Neutrophil (primary cell): ENCODE measurements at regions not wholly inside any gene's neighbourhood (a gene's known extent, or its start where the extent isn't known, plus 50 kb on each side); places are given as distances from the start of the nearest gene placed in this dataset.

Source experiments
- H3K27ac ChIP-seq: fragments of 200-600 bp; sonication (generic); 2 replicates; pipeline ENCODE4 v1.5.1; 2016; ENCODE audit warnings: mild to moderate bottlenecking, moderate library complexity
- H3K27me3 ChIP-seq: fragments of 200-600 bp; sonication (generic); 2 replicates; pipeline ENCODE4 v1.6.0; 2016; ENCODE audit warnings: mild to moderate bottlenecking
- H3K36me3 ChIP-seq: fragments of 200-600 bp; sonication (generic); 2 replicates; pipeline ENCODE4 v1.5.1; 2017
- H3K4me1 ChIP-seq, 2 experiments: fragments of 200-600 bp in 1 of 2; sonication (generic) in 1 of 2; 1 replicate in 1 of 2; 2 replicates in 1 of 2; pipeline versions ENCODE4 v1.5.1 to v1.6.1; 2013 to 2016; ENCODE audit warnings: low read depth in 1 of 2, low read length in 1 of 2, mild to moderate bottlenecking in 1 of 2, moderate library complexity in 1 of 2; ENCODE audit not compliant: control insufficient read depth in 1 of 2, insufficient read depth in 1 of 2
- H3K4me3 ChIP-seq, 2 experiments: fragments of 200-600 bp in 1 of 2; sonication (generic) in 1 of 2; 1 replicate in 1 of 2; 2 replicates in 1 of 2; pipeline ENCODE4 v1.5.1; 2013 to 2016; ENCODE audit warnings: low read depth in 1 of 2, low read length in 1 of 2, mild to moderate bottlenecking in 1 of 2, moderate library complexity in 1 of 2
- H3K9me3 ChIP-seq: fragments of 200-600 bp; sonication (generic); 2 replicates; pipeline ENCODE4 v1.5.1; 2016
- TF ChIP-seq, protein P1 (sequence below): fragments of 200-600 bp; sonication (generic); IDR thresholded peaks from 2 replicates; pipeline ENCODE4 v1.5.1; 2016; ENCODE audit warnings: antibody characterized with exemption

DNA sequence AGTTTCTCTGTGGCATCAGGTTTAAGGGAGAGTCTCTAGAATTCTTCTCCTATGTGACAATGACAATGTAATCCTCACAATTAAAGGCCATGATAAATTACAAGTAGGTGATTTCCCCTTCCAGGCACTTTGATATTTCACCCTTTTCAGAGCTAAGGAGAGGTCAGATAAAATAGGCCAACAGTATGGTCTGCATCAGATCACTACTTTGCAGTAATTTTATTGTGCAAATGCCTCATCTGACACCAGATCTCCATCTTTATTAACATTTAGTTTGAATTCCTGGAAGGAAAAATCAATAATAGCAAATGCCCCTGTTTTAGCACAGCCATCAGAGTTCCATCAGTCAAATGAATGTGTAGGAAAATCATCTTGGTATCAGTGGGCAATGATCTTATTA, 72.8 kb upstream of the RAB27B start:
- TF ChIP-seq, protein P1, sequence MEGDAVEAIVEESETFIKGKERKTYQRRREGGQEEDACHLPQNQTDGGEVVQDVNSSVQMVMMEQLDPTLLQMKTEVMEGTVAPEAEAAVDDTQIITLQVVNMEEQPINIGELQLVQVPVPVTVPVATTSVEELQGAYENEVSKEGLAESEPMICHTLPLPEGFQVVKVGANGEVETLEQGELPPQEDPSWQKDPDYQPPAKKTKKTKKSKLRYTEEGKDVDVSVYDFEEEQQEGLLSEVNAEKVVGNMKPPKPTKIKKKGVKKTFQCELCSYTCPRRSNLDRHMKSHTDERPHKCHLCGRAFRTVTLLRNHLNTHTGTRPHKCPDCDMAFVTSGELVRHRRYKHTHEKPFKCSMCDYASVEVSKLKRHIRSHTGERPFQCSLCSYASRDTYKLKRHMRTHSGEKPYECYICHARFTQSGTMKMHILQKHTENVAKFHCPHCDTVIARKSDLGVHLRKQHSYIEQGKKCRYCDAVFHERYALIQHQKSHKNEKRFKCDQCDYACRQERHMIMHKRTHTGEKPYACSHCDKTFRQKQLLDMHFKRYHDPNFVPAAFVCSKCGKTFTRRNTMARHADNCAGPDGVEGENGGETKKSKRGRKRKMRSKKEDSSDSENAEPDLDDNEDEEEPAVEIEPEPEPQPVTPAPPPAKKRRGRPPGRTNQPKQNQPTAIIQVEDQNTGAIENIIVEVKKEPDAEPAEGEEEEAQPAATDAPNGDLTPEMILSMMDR, result no peak

DNA sequence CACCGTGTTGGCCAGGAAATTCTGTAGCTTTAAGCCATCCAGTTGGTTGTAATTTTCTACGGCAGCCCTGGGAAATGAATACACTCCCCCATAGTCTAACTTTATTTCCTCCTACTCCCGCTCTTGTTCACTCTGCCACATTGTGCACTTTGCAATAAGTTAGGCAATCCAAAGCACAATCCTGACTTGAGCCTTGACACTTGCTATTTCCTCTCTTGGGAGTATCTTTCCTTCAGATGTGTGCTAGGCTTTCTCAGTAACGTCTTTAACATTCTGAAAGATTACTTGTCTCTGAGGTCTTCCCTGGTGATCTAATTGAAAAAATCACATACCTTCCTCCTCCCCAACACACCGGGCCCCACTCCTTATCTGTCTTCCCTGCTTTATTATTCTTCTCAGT, 65.9 kb upstream of the RAB27B start:
- Histone ChIP-seq H3K4me1 (no peaks in the 10 kb centered on the region), H3K9me3 (no peaks in the 10 kb centered on the region), H3K36me3 (no peaks in the 10 kb centered on the region), H3K27ac (no peak overlapping the region), H3K4me3 (no peak overlapping the region), H3K27me3 (peaks cover 16% of the 10 kb centered on the region)
- TF ChIP-seq, protein P1, result no peak

More for the DNA sequence above, 72.8 kb upstream of the RAB27B start:
- no peaks in the 10 kb centered on the region for H3K4me1 ChIP-seq
- no peaks in the 10 kb centered on the region for H3K9me3 ChIP-seq
- no peaks in the 10 kb centered on the region for H3K27me3 ChIP-seq
- no peaks in the 10 kb centered on the region for H3K36me3 ChIP-seq
- H3K4me3 ChIP-seq, result no peak overlapping the region
- H3K27ac ChIP-seq, result no peak overlapping the region

DNA sequence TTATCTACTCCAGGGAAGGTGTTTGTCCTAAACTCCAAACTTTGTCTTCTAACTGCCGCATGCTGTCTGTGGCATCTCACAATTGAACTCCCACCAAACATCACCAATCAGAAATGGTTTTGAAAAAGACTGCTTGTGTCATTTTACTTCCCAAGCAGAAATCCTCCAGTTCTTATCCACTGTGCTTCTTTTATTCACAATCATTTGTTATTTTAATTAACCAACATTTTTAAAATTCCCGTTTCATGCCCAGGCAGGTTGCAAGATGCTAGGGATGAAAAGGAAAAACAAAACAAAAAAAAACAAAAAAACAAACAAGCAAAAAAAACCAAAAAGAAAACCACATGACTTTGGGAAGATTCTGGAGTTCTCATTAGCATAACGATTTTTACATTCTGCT, 63.5 kb upstream of the RAB27B start:
- no peaks in the 10 kb centered on the region for H3K4me1 ChIP-seq
- H3K9me3 ChIP-seq, result no peaks in the 10 kb centered on the region
- H3K27ac ChIP-seq, result no peak overlapping the region
- H3K4me3 ChIP-seq, result no peak overlapping the region
- TF ChIP-seq, protein P1, result no peak
- H3K36me3 ChIP-seq, result no peaks in the 10 kb centered on the region
- H3K27me3 ChIP-seq, result peaks cover 16% of the 10 kb centered on the region

DNA sequence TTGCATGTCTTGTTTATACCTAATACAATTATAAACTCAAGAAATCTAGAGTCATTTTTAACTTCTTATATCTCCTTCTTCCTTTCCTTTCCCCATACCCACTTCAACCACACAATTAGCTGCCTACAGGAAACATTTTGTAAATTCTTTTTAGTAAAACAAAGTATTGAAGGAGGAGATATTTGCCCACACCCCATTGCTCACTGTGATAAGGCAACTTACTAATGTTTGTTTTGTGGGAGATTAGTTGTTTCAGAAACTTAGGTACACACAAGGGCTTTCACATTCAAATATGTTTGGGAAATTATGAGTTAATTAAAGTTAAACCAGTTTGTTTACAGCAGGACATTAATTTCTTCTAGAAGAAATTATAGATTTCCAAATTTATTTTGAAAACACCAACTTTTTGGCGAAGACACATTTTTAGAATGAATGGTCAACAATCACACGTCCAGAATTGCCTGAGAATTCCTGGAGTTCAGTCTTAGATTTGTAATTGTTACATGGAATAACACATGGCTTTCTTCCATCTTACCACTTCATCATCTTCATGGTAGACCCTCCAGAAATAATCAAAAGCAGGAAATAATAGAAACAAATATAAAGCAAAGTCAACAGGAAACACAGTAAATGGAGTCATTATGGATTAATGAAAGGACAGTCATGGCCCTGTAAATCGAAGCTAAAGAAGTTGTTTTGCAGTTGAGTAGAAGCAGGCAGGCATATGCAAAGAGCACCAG, 62.5 kb upstream of the RAB27B start:
- no peaks in the 10 kb centered on the region for H3K9me3 ChIP-seq
- no peaks in the 10 kb centered on the region for H3K36me3 ChIP-seq
- TF ChIP-seq, protein P1, result no peak
- no peak overlapping the region for H3K4me3 ChIP-seq
- no peaks in the 10 kb centered on the region for H3K4me1 ChIP-seq
- no peak overlapping the region for H3K27ac ChIP-seq
- H3K27me3 ChIP-seq, result peaks cover 16% of the 10 kb centered on the region

DNA sequence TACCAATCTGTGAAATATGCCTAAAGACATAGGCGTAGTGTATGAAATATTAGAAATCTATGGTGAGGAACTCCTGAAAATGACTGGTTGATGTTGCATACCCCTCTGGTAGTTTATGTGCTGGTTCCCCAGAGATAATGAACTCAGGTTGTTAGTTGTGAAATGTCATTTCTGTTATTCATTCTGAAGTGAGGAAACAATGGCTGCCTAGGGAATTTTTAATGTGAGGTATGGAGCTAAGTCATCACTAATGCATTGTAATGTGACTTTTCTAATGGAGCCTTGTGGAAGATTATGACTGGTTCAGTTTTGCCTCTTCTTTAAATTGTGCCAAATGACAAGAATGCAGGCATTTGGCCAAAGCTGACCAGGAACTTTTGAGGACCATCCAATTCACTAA, 61.6 kb upstream of the RAB27B start:
- TF ChIP-seq, protein P1, result no peak
- no peak overlapping the region for H3K4me3 ChIP-seq
- H3K36me3 ChIP-seq, result no peaks in the 10 kb centered on the region

More for the DNA sequence above, 61.6 kb upstream of the RAB27B start:
- Histone ChIP-seq H3K27ac (no peak overlapping the region), H3K4me1 (no peaks in the 10 kb centered on the region), H3K9me3 (no peaks in the 10 kb centered on the region), H3K27me3 (peaks cover 16% of the 10 kb centered on the region)
